HG03432 (cell line): ENCODE measurements at regions not wholly inside any gene's neighbourhood (a gene's known extent, or its start where the extent isn't known, plus 50 kb on each side); places are given as distances from the start of the nearest gene placed in this dataset.
"Not testable (repeated sequence)": the region's sequence is repeated elsewhere in the genome, so short reads cannot be mapped to it uniquely, and the experiment has no call there.

ENCODE experiments used
- ATAC-seq: cut with Tn5 transposase; IDR thresholded peaks from one replicate; pipeline ENCODE4 v1.9.1; 2021; ENCODE audit warnings: mild to moderate bottlenecking, moderate library complexity; ENCODE audit not compliant: unreplicated experiment

DNA sequence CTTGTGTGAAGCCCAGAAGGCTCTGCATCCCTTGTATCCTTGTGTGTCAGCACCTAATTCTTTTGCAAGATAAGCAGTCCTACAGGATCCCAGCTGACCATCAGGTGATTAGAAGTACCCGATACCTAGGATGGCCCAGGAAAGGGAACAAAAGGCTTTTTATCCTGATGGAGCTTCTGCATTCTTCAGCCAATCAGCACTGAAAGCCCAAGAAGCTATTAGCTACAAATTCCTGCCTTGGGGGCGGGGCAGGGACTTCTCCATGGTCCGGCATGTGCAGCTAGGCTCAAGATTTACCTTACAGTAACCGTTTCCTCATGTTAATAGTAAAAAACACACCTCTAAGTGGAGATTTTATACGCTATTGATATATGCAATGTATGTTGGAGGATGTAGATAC is 264.6 kb upstream of the THUMPD2 start:
- ATAC-seq: no peak

DNA sequence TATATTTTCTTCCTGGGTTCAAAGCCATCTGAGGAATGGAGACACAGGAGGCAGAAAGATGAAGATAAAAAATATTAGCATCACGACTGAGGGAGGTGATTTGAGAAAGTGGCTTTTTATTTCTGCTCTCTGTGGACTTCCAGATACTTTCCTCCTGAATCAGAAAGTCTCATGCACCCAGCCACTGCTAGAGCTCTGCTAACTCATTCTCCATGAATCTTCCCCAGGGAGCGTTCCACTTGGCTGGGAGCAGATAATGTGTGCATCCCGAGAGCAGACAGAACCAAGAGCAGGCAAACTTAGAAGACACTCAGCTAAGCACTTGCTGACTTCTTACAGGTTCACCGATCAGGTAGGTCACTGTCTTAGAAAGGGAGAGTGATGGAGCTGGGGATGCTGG is 264.1 kb upstream of the THUMPD2 start:
- no peak for ATAC-seq

DNA sequence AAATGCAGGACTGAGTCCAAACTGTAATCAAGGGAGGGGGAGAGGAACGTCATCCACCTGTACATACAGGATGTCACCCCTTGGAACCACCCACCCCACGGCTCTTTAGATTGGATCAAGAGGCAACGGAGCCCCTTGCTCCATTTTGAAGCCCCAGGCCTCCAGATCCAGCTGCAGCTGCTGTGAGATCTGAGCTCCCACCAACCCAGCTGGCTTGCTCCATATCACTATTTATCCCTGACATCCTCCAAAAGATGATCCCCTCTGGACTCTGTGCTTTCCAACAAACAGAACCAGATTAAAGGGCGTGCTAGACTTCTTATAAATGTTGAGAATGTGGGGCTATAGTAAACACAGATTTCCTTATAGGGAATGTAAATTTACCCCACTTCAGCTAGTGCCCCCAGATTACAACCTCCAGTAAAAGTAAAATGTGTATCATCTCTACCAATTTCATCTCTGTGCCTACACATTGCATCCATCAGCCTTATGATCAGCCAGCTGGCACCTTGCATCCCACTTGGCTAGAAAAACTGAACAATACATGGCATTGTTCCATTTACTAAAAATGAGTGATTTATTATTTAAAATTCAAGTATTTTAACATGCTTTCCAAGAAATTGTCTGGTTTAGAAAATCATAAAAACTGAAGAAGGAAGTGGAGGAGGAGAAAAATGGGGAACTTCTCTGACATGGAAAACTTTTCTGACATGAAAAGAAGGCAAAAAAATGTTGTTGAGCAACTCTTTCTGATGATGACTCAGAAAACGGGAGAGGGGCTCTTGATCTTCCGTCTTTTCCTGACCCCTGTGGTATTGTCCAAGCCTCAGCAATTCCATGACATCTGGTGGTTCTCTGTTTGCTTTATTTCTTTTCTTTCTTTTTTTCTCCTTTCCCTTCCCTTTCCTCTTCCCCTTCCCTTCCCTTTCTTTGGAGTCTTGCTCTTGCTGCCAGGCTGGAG is 262.6 kb upstream of the THUMPD2 start:
- no peak for ATAC-seq

DNA sequence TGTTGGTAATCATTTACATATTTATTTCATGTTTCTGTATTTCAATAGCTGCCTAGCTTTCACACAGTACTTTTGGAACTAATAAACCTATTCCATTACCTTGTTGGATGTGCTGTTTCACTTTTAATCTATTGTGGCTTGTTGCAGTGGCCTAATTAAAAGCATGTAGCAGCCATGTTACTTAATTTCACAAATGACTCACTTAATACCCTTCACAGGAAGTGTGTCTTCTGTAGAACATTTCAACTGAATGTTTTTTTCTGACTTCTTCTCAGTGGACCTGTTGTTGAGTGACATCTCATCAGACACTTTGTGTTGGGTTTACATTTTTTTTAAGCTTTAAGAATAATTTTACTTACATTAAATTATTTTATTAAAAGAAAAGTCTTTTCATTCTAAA is 260.5 kb upstream of the THUMPD2 start:
- ATAC-seq: no peak

DNA sequence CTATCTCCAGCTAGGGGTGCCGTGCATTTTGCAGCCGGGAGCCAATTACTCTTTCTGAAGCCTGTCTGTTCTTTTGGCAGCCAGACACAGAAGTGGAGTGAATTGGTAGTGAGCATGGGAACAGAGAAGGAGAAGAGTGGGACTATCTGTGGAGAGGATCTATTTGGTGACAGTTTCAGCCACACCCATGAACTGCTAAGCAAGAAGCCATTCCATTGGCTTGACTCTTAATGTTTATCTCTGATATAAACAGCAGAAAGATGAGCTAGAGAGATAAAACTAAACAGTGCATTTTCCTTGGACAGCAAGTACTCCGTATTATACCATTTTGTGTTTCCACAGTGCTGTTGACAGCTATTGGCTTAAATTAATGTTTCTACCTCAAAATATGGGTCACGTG is 259.6 kb upstream of the THUMPD2 start:
- no peak for ATAC-seq

DNA sequence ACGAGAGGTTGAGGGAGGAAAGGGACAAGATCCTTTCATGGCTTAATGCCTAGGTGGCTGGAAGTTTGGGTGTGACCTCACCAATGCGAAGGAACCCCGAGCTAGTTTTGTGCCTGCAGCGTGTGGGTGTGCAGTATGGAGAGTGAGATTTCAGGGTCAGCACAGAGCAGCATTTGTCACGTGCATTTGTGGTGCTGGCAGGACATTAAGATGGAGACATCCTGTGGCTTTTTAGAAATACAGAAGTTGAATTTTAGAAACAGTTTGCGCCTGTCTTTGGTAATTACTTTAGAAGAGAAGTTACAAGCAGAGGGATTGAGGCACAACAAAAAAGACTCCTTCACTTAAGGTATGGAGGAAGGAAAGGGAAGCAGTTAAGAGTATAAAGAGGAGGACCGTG is 258.2 kb upstream of the THUMPD2 start:
- ATAC-seq: no peak

DNA sequence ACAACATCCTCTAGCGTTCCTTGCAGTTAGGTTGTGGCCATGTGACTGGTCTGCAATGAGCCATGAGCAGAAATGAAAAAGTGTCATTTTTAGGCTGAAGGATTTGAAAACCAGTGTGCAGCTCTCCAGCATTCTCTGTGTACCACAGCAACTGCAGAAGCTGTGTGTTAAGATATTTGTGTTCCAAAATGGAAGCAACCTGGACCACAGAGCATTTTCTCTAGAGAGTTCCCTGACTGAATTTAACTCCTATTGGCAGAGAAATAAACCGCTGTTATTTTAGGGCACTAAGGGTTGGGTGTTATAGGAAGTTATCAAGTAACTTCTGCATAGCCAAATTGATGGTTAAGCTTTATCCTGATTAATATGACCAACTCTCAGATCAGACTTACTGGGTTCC is 257.2 kb upstream of the THUMPD2 start:
- no peak for ATAC-seq

DNA sequence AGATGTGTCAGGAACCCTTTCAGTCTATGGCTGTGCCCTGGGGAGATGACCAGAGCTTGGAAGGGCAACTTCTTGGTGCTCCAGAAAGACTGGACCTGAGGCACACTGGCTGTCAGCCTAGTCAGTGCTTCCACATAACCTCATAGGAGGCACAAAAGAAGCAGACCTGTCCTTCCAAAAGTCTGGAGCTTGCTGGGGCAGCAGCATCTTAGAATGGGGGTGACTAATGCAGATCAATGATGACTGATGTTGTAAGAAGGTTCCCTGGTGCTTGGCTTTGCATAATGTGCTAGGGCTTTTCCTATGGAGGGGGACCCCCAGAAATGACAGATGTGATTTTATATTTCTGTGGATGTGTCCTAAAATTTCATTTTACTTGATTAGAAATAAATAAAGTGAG is 255.7 kb upstream of the THUMPD2 start:
- ATAC-seq: no peak

DNA sequence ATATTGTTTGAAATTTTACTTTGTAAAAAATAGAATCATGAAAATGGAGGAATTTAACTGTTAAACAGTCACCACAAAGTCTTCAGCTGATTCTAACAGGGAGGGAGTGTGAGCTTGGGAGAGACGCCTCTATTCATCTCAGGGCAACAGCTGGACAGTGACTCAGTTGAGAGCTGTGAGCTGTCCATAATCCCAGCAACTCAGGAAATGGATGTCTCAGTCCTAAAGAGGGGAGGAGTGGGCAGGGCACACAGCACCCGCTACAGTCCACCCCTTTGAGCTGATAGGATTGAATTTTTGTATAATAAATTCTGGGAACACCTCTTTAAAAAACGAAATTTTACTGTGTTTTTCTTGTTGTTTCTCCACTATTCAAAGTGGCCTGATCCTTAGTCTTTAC is 255.1 kb upstream of the THUMPD2 start:
- no peak for ATAC-seq

DNA sequence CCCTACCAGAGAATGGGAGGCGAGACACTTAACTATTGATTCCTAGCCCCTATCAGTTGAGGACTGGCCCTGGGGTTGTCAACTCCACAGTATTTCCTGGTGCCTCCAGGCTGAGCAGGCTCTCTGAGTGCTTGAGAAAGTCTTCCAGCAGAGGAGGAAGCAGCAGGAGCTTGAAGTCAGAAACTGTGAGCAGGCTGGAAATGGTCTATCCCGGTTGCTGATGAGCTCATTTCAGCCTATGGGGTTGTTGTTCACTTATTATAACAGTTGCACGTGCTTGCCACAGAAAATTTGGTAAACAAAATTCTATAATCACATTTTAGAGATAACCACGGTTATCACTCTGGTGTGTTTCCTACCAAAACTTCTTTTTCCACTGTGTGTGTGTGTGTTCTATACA is 254.7 kb upstream of the THUMPD2 start:
- ATAC-seq: no peak

DNA sequence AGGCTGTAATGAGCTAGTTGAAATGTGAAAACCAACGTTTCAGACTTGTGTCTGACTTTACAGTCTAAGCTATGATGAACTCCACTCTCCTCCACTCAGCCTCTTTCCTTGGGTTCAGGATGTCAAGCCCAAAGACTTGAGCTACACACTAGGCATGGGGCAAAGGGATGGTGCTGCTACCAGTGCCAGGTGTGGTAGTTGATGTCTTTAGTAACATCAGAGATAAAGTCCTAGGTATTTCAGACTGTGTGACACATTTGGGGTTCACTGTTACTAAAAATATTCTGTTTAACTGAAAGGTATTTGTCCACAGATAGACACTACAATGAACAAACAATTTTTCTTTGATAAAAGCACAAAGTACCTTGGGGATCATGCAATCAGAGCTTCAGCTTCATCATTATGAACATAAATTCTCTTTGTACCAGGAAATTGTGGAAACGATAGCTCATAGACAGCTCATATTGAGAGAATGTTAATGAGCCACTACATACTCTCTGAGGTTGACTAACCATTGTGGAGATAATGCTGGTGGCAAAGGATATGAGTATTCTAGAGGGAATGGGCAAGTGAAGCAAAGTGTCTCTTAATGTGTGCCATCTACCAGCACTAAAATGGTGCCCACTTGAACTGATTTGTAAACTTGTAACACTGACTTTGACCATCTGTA is 253.7 kb upstream of the THUMPD2 start:
- ATAC-seq: no peak

DNA sequence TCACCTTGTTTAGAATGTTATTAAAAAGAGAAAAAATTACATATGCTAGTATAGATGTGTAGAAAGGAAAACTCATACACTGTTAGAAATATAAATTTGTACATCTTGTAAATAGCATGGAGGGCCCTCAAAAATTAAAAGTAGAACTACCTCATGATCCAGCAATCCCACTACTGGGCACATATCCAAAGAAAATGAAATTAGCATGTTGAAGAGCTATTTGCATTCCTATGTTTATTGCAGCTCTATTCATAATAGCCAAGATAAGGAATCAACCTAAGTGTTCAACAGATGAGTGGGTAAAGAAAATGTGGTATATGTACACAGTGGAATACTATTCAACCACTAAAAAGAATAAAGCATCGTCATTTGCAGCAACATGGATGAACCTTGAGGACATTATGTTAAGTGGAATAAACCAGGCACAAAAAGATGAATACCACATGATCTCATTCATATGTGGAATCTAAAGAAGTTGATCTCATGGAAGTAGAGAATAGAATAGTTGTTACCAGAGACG is 251.5 kb upstream of the THUMPD2 start:
- no peak for ATAC-seq

DNA sequence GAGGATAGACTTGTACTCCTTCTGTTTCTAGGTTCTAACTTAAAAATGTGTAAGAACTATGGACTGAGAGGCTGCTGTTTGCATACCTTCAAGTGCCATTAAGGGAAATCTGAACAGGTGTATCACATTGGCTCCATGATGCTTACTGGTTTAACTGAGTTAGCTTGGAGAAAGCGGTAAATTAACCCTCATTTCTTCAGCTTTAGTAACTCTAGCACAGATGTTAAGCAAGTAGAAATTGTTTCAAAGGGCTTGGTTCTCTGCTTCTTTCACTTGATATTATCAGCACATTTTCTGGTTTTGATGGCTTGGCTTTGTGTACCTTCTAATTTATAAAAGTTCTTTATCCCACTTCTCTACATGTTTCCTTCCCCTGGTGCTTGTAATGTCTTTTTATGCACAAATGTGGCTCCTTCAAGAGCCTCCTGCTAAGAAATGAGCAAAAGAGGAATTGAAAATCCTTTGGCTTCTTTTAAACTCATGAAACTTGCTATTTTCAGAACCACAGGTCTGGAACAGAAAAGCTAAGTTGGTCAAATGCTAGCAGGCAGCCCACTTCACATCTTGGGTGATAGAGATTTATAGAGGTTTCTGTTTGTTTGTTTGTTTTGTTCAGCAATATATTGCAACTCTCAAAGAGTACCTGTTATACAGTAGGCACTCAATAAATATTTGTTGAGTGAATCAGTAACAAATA is 249.9 kb upstream of the THUMPD2 start:
- peak; percentile 91 for ATAC-seq

DNA sequence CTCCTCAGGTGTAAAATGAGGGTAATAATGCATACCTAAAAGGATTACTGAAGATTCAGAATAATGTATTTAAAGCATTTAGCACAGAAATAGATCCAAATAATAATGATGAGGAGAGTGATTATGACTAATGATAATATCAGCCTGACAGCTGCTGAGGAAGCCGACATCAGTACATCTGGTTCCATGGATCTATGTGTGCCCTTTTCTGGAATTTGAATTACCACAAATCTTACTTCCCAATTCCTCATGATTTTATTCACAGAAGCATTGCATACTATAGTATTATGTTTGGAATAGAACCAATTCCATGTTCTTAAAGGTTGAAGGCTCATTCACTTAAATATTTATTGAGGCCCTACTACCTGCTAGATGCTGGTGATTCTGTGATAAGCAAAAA is 248.9 kb upstream of the THUMPD2 start:
- no peak for ATAC-seq

DNA sequence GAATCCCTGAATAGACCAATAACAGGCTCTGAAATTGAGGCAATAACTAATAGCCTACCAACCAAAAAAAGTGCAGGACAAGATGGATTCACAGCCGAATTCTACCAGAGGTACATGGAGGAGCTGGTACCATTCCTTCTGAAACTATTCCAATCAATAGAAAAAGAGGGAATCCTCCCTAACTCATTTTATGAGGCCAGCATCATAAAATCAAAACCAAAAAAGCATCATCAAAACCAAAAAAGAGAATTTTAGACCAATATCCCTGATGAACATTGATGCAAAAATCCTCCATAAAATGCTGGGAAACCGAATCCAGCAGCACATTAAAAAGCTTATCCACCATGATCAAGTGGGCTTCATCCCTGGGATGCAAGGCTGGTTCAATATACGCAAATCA is 246.2 kb upstream of the THUMPD2 start:
- ATAC-seq: not testable (repeated sequence)

DNA sequence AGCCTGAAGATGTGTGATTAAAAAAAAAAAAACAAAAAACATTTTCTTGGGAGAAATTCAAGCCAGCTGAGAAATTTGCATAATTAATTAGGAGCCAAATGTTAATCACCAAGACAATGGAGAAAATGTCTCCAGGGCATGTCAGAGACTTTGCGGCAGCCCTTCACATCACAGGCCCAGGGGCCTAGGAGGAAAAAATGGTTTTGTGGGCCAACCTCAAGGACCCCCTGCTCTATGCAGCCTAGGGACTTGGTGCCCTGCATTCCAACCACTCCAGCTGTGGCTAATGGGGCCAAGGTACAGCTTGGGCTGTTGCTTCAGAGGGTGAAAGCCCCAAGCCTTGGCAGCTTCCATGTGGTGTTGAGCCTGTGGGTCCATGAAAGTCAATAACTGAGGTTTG is 241.9 kb upstream of the THUMPD2 start:
- no peak for ATAC-seq

DNA sequence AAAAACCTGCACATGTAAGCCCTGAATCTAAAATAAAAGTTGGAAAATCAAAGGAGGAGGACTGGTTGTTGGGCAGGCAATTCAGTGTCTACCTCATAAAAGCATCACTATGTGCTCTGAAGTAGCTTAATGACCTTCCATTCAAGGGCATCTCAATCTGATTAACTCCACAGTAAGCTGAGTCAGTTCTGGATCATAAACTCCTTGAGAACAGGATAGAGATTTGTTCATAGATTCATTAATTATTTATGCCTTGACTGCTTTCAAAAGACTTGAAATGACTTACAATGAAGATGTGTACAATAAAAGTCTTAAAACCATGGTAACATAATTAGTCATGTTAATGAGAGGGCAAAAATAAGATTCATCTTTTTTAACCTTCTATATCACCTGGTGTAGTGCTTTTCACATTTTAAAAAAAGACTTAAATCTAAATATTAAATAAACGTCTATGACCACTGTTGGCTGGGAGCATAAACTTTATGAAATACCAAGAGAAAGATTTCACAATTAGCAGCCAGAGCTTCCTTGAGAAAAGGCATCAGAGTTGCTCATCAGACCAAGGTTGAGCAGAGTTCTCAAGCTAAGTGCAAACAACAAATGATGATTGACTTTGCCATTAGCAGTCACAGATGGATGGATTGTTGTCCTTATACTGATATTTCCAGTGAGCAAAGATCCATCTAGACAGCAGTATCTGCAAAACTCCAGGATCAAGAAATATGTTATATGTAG is 237.3 kb upstream of the THUMPD2 start:
- no peak for ATAC-seq

DNA sequence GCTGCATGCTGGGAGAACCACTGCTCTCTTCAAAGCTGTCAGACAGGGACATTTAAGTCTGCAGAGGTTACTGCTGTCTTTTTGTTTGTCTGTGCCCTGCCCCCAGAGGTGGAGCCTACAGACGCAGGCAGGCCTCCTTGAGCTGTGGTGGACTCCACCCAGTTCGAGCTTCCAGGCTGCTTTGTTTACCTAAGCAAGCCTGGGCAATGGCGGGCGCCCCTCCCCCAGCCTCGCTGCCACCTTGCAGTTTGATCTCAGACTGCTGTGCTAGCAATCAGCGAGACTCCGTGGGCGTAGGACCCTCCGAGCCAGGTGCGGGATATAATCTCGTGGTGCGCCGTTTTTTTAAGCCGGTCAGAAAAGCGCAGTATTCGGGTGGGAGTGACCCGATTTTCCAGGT is 234.9 kb upstream of the THUMPD2 start:
- not testable (repeated sequence) for ATAC-seq

DNA sequence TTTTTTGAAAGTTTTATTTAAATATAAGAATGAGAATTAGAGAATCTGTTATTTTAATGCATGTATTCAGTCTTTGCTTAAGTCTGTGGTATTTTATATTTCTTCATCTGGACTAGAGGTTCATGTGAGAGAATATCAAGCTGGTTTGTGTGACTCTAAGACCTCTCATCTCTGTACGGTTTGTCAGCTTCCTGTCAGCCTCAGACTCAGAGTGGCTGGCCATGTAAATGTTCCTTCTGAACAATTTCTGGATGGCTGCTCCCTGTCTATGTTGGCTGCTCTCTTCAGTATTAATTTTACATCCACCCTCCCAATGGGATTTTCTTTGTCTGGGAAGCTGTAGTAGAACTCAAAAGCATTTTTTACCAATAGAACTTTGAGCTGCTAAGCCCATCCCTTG is 225.3 kb upstream of the THUMPD2 start:
- ATAC-seq: no peak

DNA sequence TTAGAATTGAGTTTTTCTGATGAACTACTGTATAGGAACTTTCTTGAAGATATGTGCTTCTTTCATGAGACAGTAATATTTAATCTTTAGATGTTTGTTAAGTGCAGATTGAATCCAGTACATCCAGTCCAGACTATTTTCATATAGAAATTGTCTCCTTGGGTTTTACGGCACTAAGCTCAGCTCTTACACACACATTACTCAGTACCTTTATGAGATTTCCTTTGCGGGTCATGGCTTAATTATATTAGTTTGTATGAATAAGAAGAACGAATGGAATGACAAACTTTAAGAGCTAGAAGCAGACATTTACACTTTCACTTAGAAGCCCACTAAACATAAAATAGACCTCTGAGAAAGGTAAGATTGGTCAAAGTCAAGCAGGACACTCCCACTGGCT is 223.3 kb upstream of the THUMPD2 start:
- no peak for ATAC-seq

DNA sequence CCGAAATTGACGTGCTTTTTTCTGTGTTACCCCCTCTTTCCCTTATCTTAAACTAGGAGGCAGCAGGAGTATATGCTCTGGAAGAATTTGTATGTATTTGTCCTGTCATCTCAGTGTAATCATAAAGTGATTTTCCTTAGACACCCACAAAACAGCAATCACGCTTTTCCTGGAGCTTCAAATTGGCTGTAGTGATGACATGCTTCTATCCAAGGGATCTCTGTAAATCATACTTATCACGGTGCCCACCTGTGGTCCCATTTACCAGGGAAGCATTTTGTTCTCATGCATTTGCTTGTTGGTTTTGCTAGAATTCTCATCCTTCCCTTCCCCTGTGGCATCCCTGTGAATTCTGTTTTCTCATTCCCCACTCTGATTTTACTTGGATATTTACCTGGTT is 220.8 kb upstream of the THUMPD2 start:
- ATAC-seq: no peak
